WTC11 (cell line): ENCODE measurements at regions not wholly inside any gene's neighbourhood (a gene's known extent, or its start where the extent isn't known, plus 50 kb on each side); places are given as distances from the start of the nearest gene placed in this dataset.

Experiments used
- ZBTB21 ChIP-seq: sonication (generic); formaldehyde crosslinking; IDR thresholded peaks from 2 replicates; pipeline ENCODE4 v1.8.1; 2023; ENCODE audit warnings: mild to moderate bottlenecking, missing genetic modification reagents, borderline replicate concordance
- TF ChIP-seq, protein P1 (sequence below): sonication (generic); formaldehyde crosslinking; IDR thresholded peaks from 2 replicates; pipeline ENCODE4 v1.8.0; 2022; ENCODE audit warnings: mild to moderate bottlenecking, missing genetic modification reagents
- TF ChIP-seq, protein P2 (sequence below): fragments of 200-600 bp; IDR thresholded peaks from 2 replicates; pipeline ENCODE4 v1.8.0; 2022; ENCODE audit warnings: antibody characterized with exemption

DNA sequence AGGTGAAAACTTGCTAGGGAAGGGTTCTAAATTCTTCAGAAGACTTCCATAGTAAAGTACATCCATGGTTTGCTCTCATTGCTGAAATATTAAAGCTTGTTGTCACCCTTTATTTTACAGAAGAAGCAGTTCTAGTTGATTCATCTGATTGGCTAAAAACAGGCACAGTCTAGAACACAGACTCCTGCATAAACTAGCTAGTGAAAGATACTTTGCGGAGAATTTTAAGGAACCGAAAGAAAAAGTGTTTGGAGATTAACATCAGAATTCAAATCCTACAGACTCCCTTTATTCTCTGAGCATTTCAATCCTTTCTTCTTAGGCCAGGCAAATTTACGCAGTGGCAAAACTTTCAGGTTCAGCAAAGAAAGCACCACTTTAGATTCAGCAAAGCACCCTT, 1076.5 kb upstream of the ZEB2 start:
- TF ChIP-seq ZBTB21: no peak
- TF ChIP-seq, protein P1, sequence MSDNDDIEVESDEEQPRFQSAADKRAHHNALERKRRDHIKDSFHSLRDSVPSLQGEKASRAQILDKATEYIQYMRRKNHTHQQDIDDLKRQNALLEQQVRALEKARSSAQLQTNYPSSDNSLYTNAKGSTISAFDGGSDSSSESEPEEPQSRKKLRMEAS (CRISPR knock-in tag): no peak
- TF ChIP-seq, protein P2, sequence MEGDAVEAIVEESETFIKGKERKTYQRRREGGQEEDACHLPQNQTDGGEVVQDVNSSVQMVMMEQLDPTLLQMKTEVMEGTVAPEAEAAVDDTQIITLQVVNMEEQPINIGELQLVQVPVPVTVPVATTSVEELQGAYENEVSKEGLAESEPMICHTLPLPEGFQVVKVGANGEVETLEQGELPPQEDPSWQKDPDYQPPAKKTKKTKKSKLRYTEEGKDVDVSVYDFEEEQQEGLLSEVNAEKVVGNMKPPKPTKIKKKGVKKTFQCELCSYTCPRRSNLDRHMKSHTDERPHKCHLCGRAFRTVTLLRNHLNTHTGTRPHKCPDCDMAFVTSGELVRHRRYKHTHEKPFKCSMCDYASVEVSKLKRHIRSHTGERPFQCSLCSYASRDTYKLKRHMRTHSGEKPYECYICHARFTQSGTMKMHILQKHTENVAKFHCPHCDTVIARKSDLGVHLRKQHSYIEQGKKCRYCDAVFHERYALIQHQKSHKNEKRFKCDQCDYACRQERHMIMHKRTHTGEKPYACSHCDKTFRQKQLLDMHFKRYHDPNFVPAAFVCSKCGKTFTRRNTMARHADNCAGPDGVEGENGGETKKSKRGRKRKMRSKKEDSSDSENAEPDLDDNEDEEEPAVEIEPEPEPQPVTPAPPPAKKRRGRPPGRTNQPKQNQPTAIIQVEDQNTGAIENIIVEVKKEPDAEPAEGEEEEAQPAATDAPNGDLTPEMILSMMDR: no peak
